K562 (cell line): ENCODE measurements at regions not wholly inside any gene's neighbourhood (a gene's known extent, or its start where the extent isn't known, plus 50 kb on each side); places are given as distances from the start of the nearest gene placed in this dataset.

Source experiments
- ATAC-seq: fragments of 200-7000 bp; cut with Tn5 transposase; 3 replicates; pipeline ENCODE4 v1.9.1; 2020; ENCODE audit warnings: moderate library complexity
- BruUV-seq: library from RNA; stranded (reverse); fragments of 400-500 nt; replicated peaks from 2 replicates; lab custom pipeline; 2021; lab: Mats Ljungman, UMichigan
- CTCF ChIA-PET: fragments of 300-600 bp; formaldehyde crosslinking; extraction: SDS; loops from one replicate; lab custom pipeline; 2021; ENCODE audit warnings: low intra/inter-chr PET ratio; lab: Yijun Ruan, JAX
- POLR2A ChIA-PET: fragments of 300-600, 350-650 bp; sonication (Branson Sonifier 250); formaldehyde crosslinking; extraction: SDS; loops from one replicate; lab custom pipeline; 2021; ENCODE audit warnings: antibody characterized with exemption, inconsistent platforms; lab: Yijun Ruan, JAX
- DNase-seq, 4 experiments: peaks; one replicate each; pipeline versions ENCODE4 v3.0.0 to v3.0.0-alpha.2; 2011 to 2018; ENCODE audit warnings: low spot score in 3 of 4, mixed read lengths in 3 of 4; ENCODE audit errors: extremely low read depth in 1 of 4
- FAIRE-seq: peaks from 2 replicates; lab custom pipeline; 2011; peaks lifted over from hg19 to GRCh38; lab: Jason Lieb, UNC
- H2AFZ ChIP-seq: 2 replicates; pipeline ENCODE4 v1.6.0; 2011; ENCODE audit warnings: low read depth, low read length, control low read depth, inconsistent platforms
- H3K27ac ChIP-seq: fragments of 200-600 bp; 3 replicates; pipeline ENCODE4 v1.8.0; 2011; ENCODE audit warnings: low read depth, mild to moderate bottlenecking, control low read depth, inconsistent platforms, low read length, moderate library complexity, mixed read lengths; ENCODE audit errors: extremely low read depth
- H3K27me3 ChIP-seq, 2 experiments: fragments of 300-600 bp in 1 of 2; 2 replicates in 1 of 2; 3 replicates in 1 of 2; pipeline versions ENCODE4 v1.6.0 to v1.8.0; 2011; ENCODE audit warnings: inconsistent platforms in 2 of 2, low read length in 2 of 2, mild to moderate bottlenecking in 1 of 2, mixed read lengths in 1 of 2, moderate library complexity in 1 of 2; ENCODE audit not compliant: control insufficient read depth in 2 of 2, insufficient read depth in 2 of 2
- H3K36me3 ChIP-seq: fragments of 300-600 bp; 3 replicates; pipeline ENCODE4 v1.8.0; 2011; ENCODE audit warnings: mild to moderate bottlenecking, low read length, inconsistent platforms; ENCODE audit not compliant: control insufficient read depth, insufficient read depth
- H3K4me1 ChIP-seq, 2 experiments: fragments of 200-600 bp in 1 of 2; replicated peaks in 1 of 2; 2 replicates in 1 of 2; 3 replicates in 1 of 2; pipeline versions ENCODE4 v1.5.1 to v1.8.0; 2011; ENCODE audit warnings: inconsistent platforms in 2 of 2, low read length in 2 of 2, mild to moderate bottlenecking in 1 of 2, mixed read lengths in 1 of 2, moderate library complexity in 1 of 2; ENCODE audit not compliant: control insufficient read depth in 2 of 2, insufficient read depth in 2 of 2
- H3K4me2 ChIP-seq: 2 replicates; pipeline ENCODE4 v1.6.1; 2011; ENCODE audit warnings: low read length, control low read depth, inconsistent platforms, mixed read lengths; ENCODE audit not compliant: insufficient read depth
- H3K4me3 ChIP-seq: fragments of 200-600 bp; sonication (generic), shearing (Covaris generic); 2 replicates; pipeline ENCODE4 v1.5.1; 2016; ENCODE audit warnings: control low read depth, inconsistent platforms
- H3K79me2 ChIP-seq: fragments of 200-600 bp; 3 replicates; pipeline ENCODE4 v1.8.0; 2011; ENCODE audit warnings: low read length, inconsistent platforms; ENCODE audit not compliant: control insufficient read depth, insufficient read depth
- H3K9ac ChIP-seq, 2 experiments: 2 replicates each; pipeline versions ENCODE4 v1.6.0 to v1.6.1; 2011; ENCODE audit warnings: low read depth in 2 of 2, low read length in 2 of 2, control low read depth in 1 of 2, inconsistent platforms in 1 of 2, mild to moderate bottlenecking in 1 of 2, mixed read lengths in 1 of 2; ENCODE audit not compliant: insufficient read depth in 1 of 2
- H3K9me1 ChIP-seq: one replicate; pipeline ENCODE4 v1.6.0; 2011; ENCODE audit warnings: inconsistent platforms, mild to moderate bottlenecking, low read length, moderate library complexity; ENCODE audit not compliant: control insufficient read depth, insufficient read depth
- H3K9me3 ChIP-seq: replicated peaks from 2 replicates; pipeline ENCODE4 v1.5.1; 2011; ENCODE audit warnings: low read depth, low read length, inconsistent platforms; ENCODE audit not compliant: control insufficient read depth, insufficient read depth
- H4K20me1 ChIP-seq: replicated peaks from 2 replicates; pipeline ENCODE4 v1.6.1; 2011; ENCODE audit warnings: low read length, inconsistent platforms, mixed read lengths; ENCODE audit not compliant: control insufficient read depth, insufficient read depth
- BMI1 ChIP-seq: fragments of 150-350 bp; IDR thresholded peaks from 2 replicates; pipeline ENCODE4 v1.6.1; 2014; ENCODE audit warnings: low read length
- BRD9 ChIP-seq: fragments of 450-650 bp; IDR thresholded peaks from 2 replicates; pipeline ENCODE4 v1.6.1; 2018; ENCODE audit warnings: low read depth; ENCODE audit not compliant: partially characterized antibody
- FOXK1 ChIP-seq: sonication (generic); formaldehyde crosslinking; IDR thresholded peaks from 2 replicates; pipeline ENCODE4 v1.8.0; 2022; ENCODE audit warnings: missing genetic modification reagents, mild to moderate bottlenecking, borderline replicate concordance
- IRF9 ChIP-seq: fragments of 450-650 bp; IDR thresholded peaks from 2 replicates; pipeline ENCODE4 v1.6.1; 2016; ENCODE audit warnings: missing biosample characterization, missing genetic modification characterization
- PHTF2 ChIP-seq: fragments of 250-450 bp; sonication (Bioruptor Pico); IDR thresholded peaks from 2 replicates; pipeline ENCODE4 v1.5.0; 2021; ENCODE audit warnings: mild to moderate bottlenecking
- RHOXF2B ChIP-seq: fragments of 250-450 bp; sonication (Bioruptor Pico); conservative IDR thresholded peaks from 2 replicates; pipeline ENCODE4 v1.5.1; 2021
- SOX6 ChIP-seq: fragments of 450-650 bp; IDR thresholded peaks from 2 replicates; pipeline ENCODE4 v1.6.1; 2014; ENCODE audit warnings: mild to moderate bottlenecking
- UBTF ChIP-seq, 2 experiments: IDR thresholded peaks; 2 replicates each; pipeline ENCODE4 v1.6.1; 2012; ENCODE audit warnings: improper control_type of control experiment in 2 of 2, low read depth in 2 of 2, low read length in 2 of 2, borderline replicate concordance in 1 of 2
- ZBTB8A ChIP-seq: fragments of 450-650 bp; IDR thresholded peaks from 2 replicates; pipeline ENCODE4 v1.6.1; 2018; ENCODE audit warnings: mild to moderate bottlenecking, moderate library complexity; ENCODE audit not compliant: partially characterized antibody
- ZNF277 ChIP-seq: fragments of 250-450 bp; sonication (Bioruptor Pico); IDR thresholded peaks from 2 replicates; pipeline ENCODE4 v1.8.0; 2022; ENCODE audit warnings: inconsistent platforms, mild to moderate bottlenecking, moderate library complexity, borderline replicate concordance
- ZNF707 ChIP-seq: fragments of 250-450 bp; sonication (Bioruptor Pico); conservative IDR thresholded peaks from 2 replicates; pipeline ENCODE4 v1.8.0; 2022; ENCODE audit warnings: inconsistent platforms, mild to moderate bottlenecking, moderate library complexity
- ZNF76 ChIP-seq: fragments of 250-450 bp; sonication (Bioruptor Pico); IDR thresholded peaks from 2 replicates; pipeline ENCODE4 v1.4.0; 2020; ENCODE audit warnings: mild to moderate bottlenecking, moderate library complexity, borderline replicate concordance
- WGBS: fragments of 100-300 bp; shearing (Covaris generic); methylation state at CpG from one replicate; pipeline ENCODE4 v1.1.6; 2016; ENCODE audit warnings: low coverage, mixed read lengths; ENCODE audit not compliant: insufficient coverage; ENCODE audit errors: missing lambda C conversion rate; 5-methylcytosine and 5-hydroxymethylcytosine counted together
- in situ Hi-C: fragments of 300-500 bp; cut with MboI; formaldehyde crosslinking; loops from 4 replicates; pipeline ENCODE4 v1.15.0; 2018; ENCODE audit warnings: inconsistent platforms, mixed read lengths
- intact Hi-C: fragments of 100-400 bp; cut with micrococcal nuclease; formaldehyde crosslinking; loops from 2 replicates; pipeline ENCODE4 v1.14.2; 2022

- no TSS peak for BruUV-seq
- H3K27ac ChIP-seq, result no peak overlapping the region
Observed at GRCh38 chr5:53361708-53362107, 118.7 kb upstream of the FST start.

GRCh38 chr5:53362521-53362941 lies 117.9 kb upstream of the FST start:
- ATAC-seq, result no peak
- TF ChIP-seq UBTF (IDR thresholded peaks at IDR 0.05; ENCODE audit: borderline replicate concordance in 1 of 2, low read depth in 2 of 2, low read length in 2 of 2) (no peak), ZBTB8A (no peak), BRD9 (no peak), RHOXF2B (CRISPR knock-in tag) (no peak), IRF9 (tag) (no peak), BMI1 (no peak), ZNF277 (CRISPR knock-in tag) (no peak), FOXK1 (CRISPR knock-in tag) (no peak), ZNF76 (CRISPR knock-in tag) (no peak), PHTF2 (CRISPR knock-in tag) (no peak), SOX6 (no peak)

More at GRCh38 chr5:53361708-53362107, 118.7 kb upstream of the FST start:
- H4K20me1 ChIP-seq, result no peaks in the 10 kb centered on the region
- FAIRE-seq (no peak), ATAC-seq (no peak), DNase-seq (no peak)
- no peaks in the 10 kb centered on the region for H3K4me1 ChIP-seq
- H3K27me3 ChIP-seq, result no peaks in the 10 kb centered on the region
- no peak for TF ChIP-seq ZNF707 (CRISPR knock-in tag)
- no peaks in the 10 kb centered on the region for H3K79me2 ChIP-seq
- no peaks in the 10 kb centered on the region for H3K36me3 ChIP-seq
- no peak overlapping the region for H3K4me2 ChIP-seq
- POLR2A ChIA-PET, result no interaction called here
- H3K9me1 ChIP-seq, result no peaks in the 10 kb centered on the region
- H3K4me3 ChIP-seq, result no peak overlapping the region
- CTCF ChIA-PET, result no interaction called here
- no peaks in the 10 kb centered on the region for H3K9me3 ChIP-seq
- intact Hi-C loops (no loop called here), in situ Hi-C loops (no loop called here)
- H3K9ac ChIP-seq, result no peak overlapping the region
- WGBS, result 2% methylated on average over 4 of the region's 4 CpGs
- H2AFZ ChIP-seq, result no peak overlapping the region

More at GRCh38 chr5:53362521-53362941, 117.9 kb upstream of the FST start:
- no peaks in the 10 kb centered on the region for H3K9me3 ChIP-seq
- H3K9me1 ChIP-seq, result no peaks in the 10 kb centered on the region
- FAIRE-seq (no peak), DNase-seq (no peak)
- H3K4me1 ChIP-seq, result no peaks in the 10 kb centered on the region
- BruUV-seq, result no TSS peak
- H3K27me3 ChIP-seq, result no peaks in the 10 kb centered on the region
- ChIA-PET CTCF (no interaction called here), POLR2A (no interaction called here)
- intact Hi-C loops, result no loop called here
- H3K4me3 ChIP-seq, result no peak overlapping the region
- H3K4me2 ChIP-seq, result no peak overlapping the region
- H3K9ac ChIP-seq, result no peak overlapping the region
- no peak overlapping the region for H3K27ac ChIP-seq
- H4K20me1 ChIP-seq, result no peaks in the 10 kb centered on the region
- 7% methylated on average over 5 of the region's 5 CpGs for WGBS
- no peaks in the 10 kb centered on the region for H3K79me2 ChIP-seq
- no peaks in the 10 kb centered on the region for H3K36me3 ChIP-seq
- H2AFZ ChIP-seq, result no peak overlapping the region
- in situ Hi-C loops, result no loop called here
